ENCODE measurements at regions not wholly inside any gene's neighbourhood (a gene's known extent, or its start where the extent isn't known, plus 50 kb on each side); places are given as distances from the start of the nearest gene placed in this dataset.

DNA sequence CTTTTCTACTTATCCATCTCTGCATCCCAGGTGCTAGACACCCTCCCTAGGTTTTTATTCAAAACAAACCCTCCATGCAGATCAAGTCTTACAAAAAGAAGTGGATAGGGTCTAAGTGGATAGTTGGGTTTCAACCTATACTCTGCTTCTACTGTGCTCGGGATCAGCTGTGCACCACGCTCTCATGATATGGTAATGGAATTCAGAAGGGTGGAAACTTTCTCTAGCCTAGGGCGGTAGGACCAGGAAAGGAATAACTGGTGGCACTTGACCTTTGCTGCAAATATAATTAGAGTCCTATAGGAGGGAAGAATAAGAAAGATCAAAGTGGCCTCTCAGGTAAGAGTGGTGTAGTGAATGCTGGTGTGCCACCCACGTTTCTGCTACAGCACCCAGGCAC is 272.9 kb downstream of the GPD2 start:
- Histone ChIP-seq H3K27me3 (ENCODE audit: control insufficient read depth in 5 of 5, insufficient read depth in 4 of 5, low read length in 5 of 5) (no peaks in the 10 kb centered on the region), H3K9ac (ENCODE audit: low read length in 5 of 5) (no peak overlapping the region), H3K9me3 (ENCODE audit: control insufficient read depth in 5 of 5, low read length in 5 of 5) (peaks cover 0 to 2% (median 0%) of the 10 kb centered on the region in 5 donors), H3K36me3 (ENCODE audit: control insufficient read depth in 5 of 5, insufficient read depth in 5 of 5, low read length in 5 of 5) (no peaks in the 10 kb centered on the region), H3K27ac (ENCODE audit: low read depth, low read length) (no peak overlapping the region), H3K4me1 (ENCODE audit: control insufficient read depth in 5 of 5, insufficient read depth in 5 of 5, low read length in 5 of 5) (peaks cover 0 to 11% (median 4%) of the 10 kb centered on the region in 5 donors), H3K4me3 (ENCODE audit: low read depth in 1 of 5, low read length in 5 of 5) (no peak overlapping the region)

- Histone ChIP-seq H3K36me3 (ENCODE audit: control insufficient read depth in 5 of 5, insufficient read depth in 5 of 5, low read length in 5 of 5) (no peaks in the 10 kb centered on the region), H3K9ac (ENCODE audit: low read length in 5 of 5) (no peak overlapping the region), H3K9me3 (ENCODE audit: control insufficient read depth in 5 of 5, low read length in 5 of 5) (peaks cover 0 to 1% (median 0%) of the 10 kb centered on the region in 5 donors), H3K4me1 (ENCODE audit: control insufficient read depth in 5 of 5, insufficient read depth in 5 of 5, low read length in 5 of 5) (peaks cover 0 to 4% (median 0%) of the 10 kb centered on the region in 5 donors), H3K4me3 (ENCODE audit: low read depth in 1 of 5, low read length in 5 of 5) (no peak overlapping the region), H3K27ac (ENCODE audit: low read depth, low read length) (no peak overlapping the region), H3K27me3 (ENCODE audit: control insufficient read depth in 5 of 5, insufficient read depth in 4 of 5, low read length in 5 of 5) (no peaks in the 10 kb centered on the region)
Measured at GRCh38 chr2:156719036-156719435, 282.9 kb downstream of the GPD2 start.

GRCh38 chr2:156727867-156728266 is 291.7 kb downstream of the GPD2 start:
- H3K27ac ChIP-seq (ENCODE audit: low read depth, low read length) = no peak overlapping the region
- H3K9me3 ChIP-seq (ENCODE audit: control insufficient read depth in 5 of 5, low read length in 5 of 5) = no peaks in the 10 kb centered on the region
- no peaks in the 10 kb centered on the region for H3K27me3 ChIP-seq (ENCODE audit: control insufficient read depth in 5 of 5, insufficient read depth in 4 of 5, low read length in 5 of 5)
- no peak overlapping the region for H3K4me3 ChIP-seq (ENCODE audit: low read depth in 1 of 5, low read length in 5 of 5)
- no peaks in the 10 kb centered on the region for H3K4me1 ChIP-seq (ENCODE audit: control insufficient read depth in 5 of 5, insufficient read depth in 5 of 5, low read length in 5 of 5)
- no peak overlapping the region for H3K9ac ChIP-seq (ENCODE audit: low read length in 5 of 5)
- no peaks in the 10 kb centered on the region for H3K36me3 ChIP-seq (ENCODE audit: control insufficient read depth in 5 of 5, insufficient read depth in 5 of 5, low read length in 5 of 5)

GRCh38 chr2:156728328-156728727 is 292.1 kb downstream of the GPD2 start:
- Histone ChIP-seq H3K4me3 (ENCODE audit: low read depth in 1 of 5, low read length in 5 of 5) (no peak overlapping the region), H3K36me3 (ENCODE audit: control insufficient read depth in 5 of 5, insufficient read depth in 5 of 5, low read length in 5 of 5) (no peaks in the 10 kb centered on the region), H3K9me3 (ENCODE audit: control insufficient read depth in 5 of 5, low read length in 5 of 5) (no peaks in the 10 kb centered on the region), H3K27me3 (ENCODE audit: control insufficient read depth in 5 of 5, insufficient read depth in 4 of 5, low read length in 5 of 5) (no peaks in the 10 kb centered on the region), H3K27ac (ENCODE audit: low read depth, low read length) (no peak overlapping the region), H3K4me1 (ENCODE audit: control insufficient read depth in 5 of 5, insufficient read depth in 5 of 5, low read length in 5 of 5) (no peaks in the 10 kb centered on the region), H3K9ac (ENCODE audit: low read length in 5 of 5) (no peak overlapping the region)

DNA sequence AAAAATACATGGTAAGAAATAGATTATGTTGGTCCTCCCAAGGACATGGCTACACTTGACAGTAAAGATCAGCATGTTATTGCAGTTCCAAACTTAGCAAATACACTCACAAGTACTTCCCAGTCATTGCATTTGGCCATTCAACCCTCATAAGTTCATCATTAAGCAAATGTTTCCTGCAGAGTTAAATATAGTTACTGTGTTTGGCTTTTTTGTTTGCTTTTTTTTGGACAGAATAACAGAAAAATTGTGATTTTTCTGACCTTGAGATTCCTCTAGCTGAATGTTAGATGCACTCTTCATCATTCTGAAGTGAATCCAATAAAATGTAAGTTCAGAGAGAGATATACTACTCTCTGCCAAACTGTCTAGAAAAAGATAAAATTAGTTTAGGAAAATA is 295.3 kb downstream of the GPD2 start:
- no peaks in the 10 kb centered on the region for H3K4me1 ChIP-seq (ENCODE audit: control insufficient read depth in 5 of 5, insufficient read depth in 5 of 5, low read length in 5 of 5)
- H3K4me3 ChIP-seq (ENCODE audit: low read depth in 1 of 5, low read length in 5 of 5) = no peak overlapping the region
- no peaks in the 10 kb centered on the region for H3K27me3 ChIP-seq (ENCODE audit: control insufficient read depth in 5 of 5, insufficient read depth in 4 of 5, low read length in 5 of 5)
- H3K9me3 ChIP-seq (ENCODE audit: control insufficient read depth in 5 of 5, low read length in 5 of 5) = no peaks in the 10 kb centered on the region
- no peak overlapping the region for H3K9ac ChIP-seq (ENCODE audit: low read length in 5 of 5)
- H3K36me3 ChIP-seq (ENCODE audit: control insufficient read depth in 5 of 5, insufficient read depth in 5 of 5, low read length in 5 of 5) = no peaks in the 10 kb centered on the region
- H3K27ac ChIP-seq (ENCODE audit: low read depth, low read length) = no peak overlapping the region

GRCh38 chr2:156736950-156737349 is 300.8 kb downstream of the GPD2 start:
- Histone ChIP-seq H3K36me3 (ENCODE audit: control insufficient read depth in 5 of 5, insufficient read depth in 5 of 5, low read length in 5 of 5) (no peaks in the 10 kb centered on the region), H3K9ac (ENCODE audit: low read length in 5 of 5) (no peak overlapping the region), H3K4me1 (ENCODE audit: control insufficient read depth in 5 of 5, insufficient read depth in 5 of 5, low read length in 5 of 5) (no peaks in the 10 kb centered on the region), H3K4me3 (ENCODE audit: low read depth in 1 of 5, low read length in 5 of 5) (no peak overlapping the region), H3K27ac (ENCODE audit: low read depth, low read length) (no peak overlapping the region), H3K27me3 (ENCODE audit: control insufficient read depth in 5 of 5, insufficient read depth in 4 of 5, low read length in 5 of 5) (no peaks in the 10 kb centered on the region), H3K9me3 (ENCODE audit: control insufficient read depth in 5 of 5, low read length in 5 of 5) (no peaks in the 10 kb centered on the region)

DNA sequence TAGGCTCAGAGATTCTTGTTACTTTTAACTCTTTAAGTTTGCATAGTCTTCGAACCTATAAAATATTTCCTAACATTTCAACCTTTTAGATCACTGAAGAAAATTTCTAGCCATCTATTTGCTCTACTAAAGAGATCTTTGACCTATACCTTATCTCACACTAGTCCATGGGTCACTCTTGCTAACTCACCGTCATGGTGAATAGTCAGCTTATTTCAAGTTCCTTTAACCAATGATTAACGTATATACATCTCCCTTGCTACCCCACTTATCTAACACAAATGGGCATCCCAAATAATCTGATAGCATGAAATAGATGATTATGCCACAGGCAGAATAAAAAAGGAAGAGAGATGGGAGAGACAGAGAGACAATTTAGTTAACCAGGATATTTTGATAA is 303.1 kb downstream of the GPD2 start:
- Histone ChIP-seq H3K9ac (ENCODE audit: low read length in 5 of 5) (no peak overlapping the region), H3K4me1 (ENCODE audit: control insufficient read depth in 5 of 5, insufficient read depth in 5 of 5, low read length in 5 of 5) (no peaks in the 10 kb centered on the region), H3K4me3 (ENCODE audit: low read depth in 1 of 5, low read length in 5 of 5) (no peak overlapping the region), H3K36me3 (ENCODE audit: control insufficient read depth in 5 of 5, insufficient read depth in 5 of 5, low read length in 5 of 5) (no peaks in the 10 kb centered on the region), H3K9me3 (ENCODE audit: control insufficient read depth in 5 of 5, low read length in 5 of 5) (no peaks in the 10 kb centered on the region), H3K27ac (ENCODE audit: low read depth, low read length) (no peak overlapping the region), H3K27me3 (ENCODE audit: control insufficient read depth in 5 of 5, insufficient read depth in 4 of 5, low read length in 5 of 5) (no peaks in the 10 kb centered on the region)

DNA sequence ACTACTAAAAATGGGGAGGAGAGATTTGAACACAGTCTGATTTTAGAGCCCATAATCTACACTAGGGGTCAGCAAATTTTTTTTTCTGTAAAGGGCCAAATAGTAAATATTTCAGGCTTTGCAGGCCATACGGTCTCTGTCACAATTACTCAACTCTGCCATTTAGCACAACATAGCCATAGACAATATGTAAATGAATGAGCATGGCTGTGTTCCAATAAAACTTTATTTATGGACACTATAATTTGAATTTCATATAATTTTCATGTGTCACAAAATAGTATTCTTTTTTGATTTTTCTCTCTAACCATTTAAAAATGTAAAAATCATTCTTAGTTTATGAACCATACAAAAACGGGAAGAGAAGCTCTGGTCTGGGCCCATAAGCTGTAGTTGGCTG is 309.4 kb downstream of the GPD2 start:
- H3K4me1 ChIP-seq (ENCODE audit: control insufficient read depth in 5 of 5, insufficient read depth in 5 of 5, low read length in 5 of 5) = no peaks in the 10 kb centered on the region
- H3K4me3 ChIP-seq (ENCODE audit: low read depth in 1 of 5, low read length in 5 of 5) = no peak overlapping the region
- H3K9ac ChIP-seq (ENCODE audit: low read length in 5 of 5) = no peak overlapping the region
- no peak overlapping the region for H3K27ac ChIP-seq (ENCODE audit: low read depth, low read length)
- H3K9me3 ChIP-seq (ENCODE audit: control insufficient read depth in 5 of 5, low read length in 5 of 5) = no peaks in the 10 kb centered on the region
- no peaks in the 10 kb centered on the region for H3K27me3 ChIP-seq (ENCODE audit: control insufficient read depth in 5 of 5, insufficient read depth in 4 of 5, low read length in 5 of 5)
- no peaks in the 10 kb centered on the region for H3K36me3 ChIP-seq (ENCODE audit: control insufficient read depth in 5 of 5, insufficient read depth in 5 of 5, low read length in 5 of 5)

GRCh38 chr2:156748221-156748620 is 312.0 kb downstream of the GPD2 start:
- H3K36me3 ChIP-seq (ENCODE audit: control insufficient read depth in 5 of 5, insufficient read depth in 5 of 5, low read length in 5 of 5) = no peaks in the 10 kb centered on the region
- H3K9ac ChIP-seq (ENCODE audit: low read length in 5 of 5) = no peak overlapping the region
- H3K27me3 ChIP-seq (ENCODE audit: control insufficient read depth in 5 of 5, insufficient read depth in 4 of 5, low read length in 5 of 5) = no peaks in the 10 kb centered on the region
- no peak overlapping the region for H3K4me3 ChIP-seq (ENCODE audit: low read depth in 1 of 5, low read length in 5 of 5)
- H3K4me1 ChIP-seq (ENCODE audit: control insufficient read depth in 5 of 5, insufficient read depth in 5 of 5, low read length in 5 of 5) = no peaks in the 10 kb centered on the region
- no peak overlapping the region for H3K27ac ChIP-seq (ENCODE audit: low read depth, low read length)
- H3K9me3 ChIP-seq (ENCODE audit: control insufficient read depth in 5 of 5, low read length in 5 of 5) = no peaks in the 10 kb centered on the region

GRCh38 chr2:156752042-156752441 is 315.9 kb downstream of the GPD2 start:
- Histone ChIP-seq H3K9me3 (ENCODE audit: control insufficient read depth in 5 of 5, low read length in 5 of 5) (no peaks in the 10 kb centered on the region), H3K4me1 (ENCODE audit: control insufficient read depth in 5 of 5, insufficient read depth in 5 of 5, low read length in 5 of 5) (no peaks in the 10 kb centered on the region), H3K4me3 (ENCODE audit: low read depth in 1 of 5, low read length in 5 of 5) (no peak overlapping the region), H3K27ac (ENCODE audit: low read depth, low read length) (no peak overlapping the region), H3K27me3 (ENCODE audit: control insufficient read depth in 5 of 5, insufficient read depth in 4 of 5, low read length in 5 of 5) (no peaks in the 10 kb centered on the region), H3K9ac (ENCODE audit: low read length in 5 of 5) (no peak overlapping the region), H3K36me3 (ENCODE audit: control insufficient read depth in 5 of 5, insufficient read depth in 5 of 5, low read length in 5 of 5) (no peaks in the 10 kb centered on the region)

- no peak overlapping the region for H3K4me3 ChIP-seq (ENCODE audit: low read depth in 1 of 5, low read length in 5 of 5)
- H3K27ac ChIP-seq (ENCODE audit: low read depth, low read length) = no peak overlapping the region
- H3K27me3 ChIP-seq (ENCODE audit: control insufficient read depth in 5 of 5, insufficient read depth in 4 of 5, low read length in 5 of 5) = no peaks in the 10 kb centered on the region
- no peaks in the 10 kb centered on the region for H3K4me1 ChIP-seq (ENCODE audit: control insufficient read depth in 5 of 5, insufficient read depth in 5 of 5, low read length in 5 of 5)
- H3K9ac ChIP-seq (ENCODE audit: low read length in 5 of 5) = no peak overlapping the region
- no peaks in the 10 kb centered on the region for H3K9me3 ChIP-seq (ENCODE audit: control insufficient read depth in 5 of 5, low read length in 5 of 5)
- no peaks in the 10 kb centered on the region for H3K36me3 ChIP-seq (ENCODE audit: control insufficient read depth in 5 of 5, insufficient read depth in 5 of 5, low read length in 5 of 5)
Measured at GRCh38 chr2:156753766-156754165, 317.6 kb downstream of the GPD2 start.

Measured in subcutaneous abdominal adipose tissue (tissue), 5 donors.